ENCODE measurements at regions not wholly inside any gene's neighbourhood (a gene's known extent, or its start where the extent isn't known, plus 50 kb on each side); places are given as distances from the start of the nearest gene placed in this dataset.

- no peak for DNase-seq (ENCODE audit: low read depth)
- Histone ChIP-seq H3K27me3 (replicated peaks; ENCODE audit: control insufficient read depth, insufficient read depth, low read length) (no peaks in the 10 kb centered on the region), H3K9ac (ENCODE audit: low read length) (peak overlapping the region; percentile 9), H3K4me1 (ENCODE audit: control insufficient read depth, insufficient read depth, low read length) (peaks cover 60% of the 10 kb centered on the region), H3K36me3 (ENCODE audit: control insufficient read depth, insufficient read depth, low read length, severe bottlenecking) (no peaks in the 10 kb centered on the region), H3K9me3 (ENCODE audit: control insufficient read depth, low read length) (peaks cover 2% of the 10 kb centered on the region), H3K4me3 (ENCODE audit: low read length) (no peak overlapping the region)
Observed at GRCh38 chr17:17419166-17419565, 57.6 kb upstream of the MED9 start.

GRCh38 chr17:17419631-17420030, 57.2 kb upstream of the MED9 start:
- Histone ChIP-seq H3K4me3 (ENCODE audit: low read length) (peak overlapping the region; percentile 50), H3K36me3 (ENCODE audit: control insufficient read depth, insufficient read depth, low read length, severe bottlenecking) (no peaks in the 10 kb centered on the region), H3K9me3 (ENCODE audit: control insufficient read depth, low read length) (peaks cover 2% of the 10 kb centered on the region), H3K4me1 (ENCODE audit: control insufficient read depth, insufficient read depth, low read length) (peaks cover 56% of the 10 kb centered on the region), H3K27me3 (replicated peaks; ENCODE audit: control insufficient read depth, insufficient read depth, low read length) (no peaks in the 10 kb centered on the region), H3K9ac (ENCODE audit: low read length) (peak overlapping the region; percentile 52)
- DNase-seq (ENCODE audit: low read depth) = no peak

- Histone ChIP-seq H3K4me3 (ENCODE audit: low read length) (peak overlapping the region; percentile 50), H3K27me3 (replicated peaks; ENCODE audit: control insufficient read depth, insufficient read depth, low read length) (no peaks in the 10 kb centered on the region), H3K9ac (ENCODE audit: low read length) (peak overlapping the region; percentile 52), H3K9me3 (ENCODE audit: control insufficient read depth, low read length) (peaks cover 2% of the 10 kb centered on the region), H3K4me1 (ENCODE audit: control insufficient read depth, insufficient read depth, low read length) (peaks cover 54% of the 10 kb centered on the region), H3K36me3 (ENCODE audit: control insufficient read depth, insufficient read depth, low read length, severe bottlenecking) (no peaks in the 10 kb centered on the region)
- no peak for DNase-seq (ENCODE audit: low read depth)
Observed at GRCh38 chr17:17420082-17420481, 56.7 kb upstream of the MED9 start.

GRCh38 chr17:17420561-17421269, 56.1 kb upstream of the MED9 start:
- H3K36me3 ChIP-seq (ENCODE audit: control insufficient read depth, insufficient read depth, low read length, severe bottlenecking) = no peaks in the 10 kb centered on the region
- peak overlapping the region; percentile 50 for H3K4me3 ChIP-seq (ENCODE audit: low read length)
- H3K9me3 ChIP-seq (ENCODE audit: control insufficient read depth, low read length) = peaks cover 2% of the 10 kb centered on the region
- peak overlapping the region; percentile 70 for H3K9ac ChIP-seq (ENCODE audit: low read length)
- peaks cover 54% of the 10 kb centered on the region for H3K4me1 ChIP-seq (ENCODE audit: control insufficient read depth, insufficient read depth, low read length)
- H3K27me3 ChIP-seq (replicated peaks; ENCODE audit: control insufficient read depth, insufficient read depth, low read length) = no peaks in the 10 kb centered on the region
- no peak for DNase-seq (ENCODE audit: low read depth)

GRCh38 chr17:17421346-17422216, 55.2 kb upstream of the MED9 start:
- Histone ChIP-seq H3K9me3 (ENCODE audit: control insufficient read depth, low read length) (peaks cover 2% of the 10 kb centered on the region), H3K9ac (ENCODE audit: low read length) (peak overlapping the region; percentile 70), H3K36me3 (ENCODE audit: control insufficient read depth, insufficient read depth, low read length, severe bottlenecking) (no peaks in the 10 kb centered on the region), H3K4me1 (ENCODE audit: control insufficient read depth, insufficient read depth, low read length) (peaks cover 47% of the 10 kb centered on the region), H3K27me3 (replicated peaks; ENCODE audit: control insufficient read depth, insufficient read depth, low read length) (no peaks in the 10 kb centered on the region), H3K4me3 (ENCODE audit: low read length) (no peak overlapping the region)
- no peak for DNase-seq (ENCODE audit: low read depth)

- peaks cover 2% of the 10 kb centered on the region for H3K9me3 ChIP-seq (ENCODE audit: control insufficient read depth, low read length)
- peaks cover 42% of the 10 kb centered on the region for H3K4me1 ChIP-seq (ENCODE audit: control insufficient read depth, insufficient read depth, low read length)
- H3K9ac ChIP-seq (ENCODE audit: low read length) = no peak overlapping the region
- H3K27me3 ChIP-seq (replicated peaks; ENCODE audit: control insufficient read depth, insufficient read depth, low read length) = no peaks in the 10 kb centered on the region
- H3K36me3 ChIP-seq (ENCODE audit: control insufficient read depth, insufficient read depth, low read length, severe bottlenecking) = no peaks in the 10 kb centered on the region
- no peak for DNase-seq (ENCODE audit: low read depth)
- H3K4me3 ChIP-seq (ENCODE audit: low read length) = no peak overlapping the region
Observed at GRCh38 chr17:17422217-17422610, 54.6 kb upstream of the MED9 start.

- Histone ChIP-seq H3K36me3 (ENCODE audit: control insufficient read depth, insufficient read depth, low read length, severe bottlenecking) (no peaks in the 10 kb centered on the region), H3K9me3 (ENCODE audit: control insufficient read depth, low read length) (peaks cover 2% of the 10 kb centered on the region), H3K9ac (ENCODE audit: low read length) (no peak overlapping the region), H3K27me3 (replicated peaks; ENCODE audit: control insufficient read depth, insufficient read depth, low read length) (no peaks in the 10 kb centered on the region), H3K4me1 (ENCODE audit: control insufficient read depth, insufficient read depth, low read length) (peaks cover 42% of the 10 kb centered on the region), H3K4me3 (ENCODE audit: low read length) (no peak overlapping the region)
- no peak for DNase-seq (ENCODE audit: low read depth)
Observed at GRCh38 chr17:17422641-17423040, 54.2 kb upstream of the MED9 start.

- H3K36me3 ChIP-seq (ENCODE audit: control insufficient read depth, insufficient read depth, low read length, severe bottlenecking) = no peaks in the 10 kb centered on the region
- no peaks in the 10 kb centered on the region for H3K27me3 ChIP-seq (replicated peaks; ENCODE audit: control insufficient read depth, insufficient read depth, low read length)
- DNase-seq (ENCODE audit: low read depth) = no peak
- H3K9me3 ChIP-seq (ENCODE audit: control insufficient read depth, low read length) = peaks cover 2% of the 10 kb centered on the region
- H3K4me1 ChIP-seq (ENCODE audit: control insufficient read depth, insufficient read depth, low read length) = peaks cover 33% of the 10 kb centered on the region
- H3K4me3 ChIP-seq (ENCODE audit: low read length) = no peak overlapping the region
- H3K9ac ChIP-seq (ENCODE audit: low read length) = no peak overlapping the region
Observed at GRCh38 chr17:17423656-17424055, 53.1 kb upstream of the MED9 start.

GRCh38 chr17:17424552-17424951, 52.2 kb upstream of the MED9 start:
- H3K36me3 ChIP-seq (ENCODE audit: control insufficient read depth, insufficient read depth, low read length, severe bottlenecking) = no peaks in the 10 kb centered on the region
- peaks cover 24% of the 10 kb centered on the region for H3K4me1 ChIP-seq (ENCODE audit: control insufficient read depth, insufficient read depth, low read length)
- H3K4me3 ChIP-seq (ENCODE audit: low read length) = no peak overlapping the region
- peaks cover 2% of the 10 kb centered on the region for H3K9me3 ChIP-seq (ENCODE audit: control insufficient read depth, low read length)
- no peak for DNase-seq (ENCODE audit: low read depth)
- no peaks in the 10 kb centered on the region for H3K27me3 ChIP-seq (replicated peaks; ENCODE audit: control insufficient read depth, insufficient read depth, low read length)
- H3K9ac ChIP-seq (ENCODE audit: low read length) = no peak overlapping the region

- Histone ChIP-seq H3K9me3 (ENCODE audit: control insufficient read depth, low read length) (peaks cover 3% of the 10 kb centered on the region), H3K36me3 (ENCODE audit: control insufficient read depth, insufficient read depth, low read length, severe bottlenecking) (no peaks in the 10 kb centered on the region), H3K4me3 (ENCODE audit: low read length) (no peak overlapping the region), H3K9ac (ENCODE audit: low read length) (no peak overlapping the region), H3K27me3 (replicated peaks; ENCODE audit: control insufficient read depth, insufficient read depth, low read length) (no peaks in the 10 kb centered on the region), H3K4me1 (ENCODE audit: control insufficient read depth, insufficient read depth, low read length) (peaks cover 19% of the 10 kb centered on the region)
- no peak for DNase-seq (ENCODE audit: low read depth)
Observed at GRCh38 chr17:17425005-17425404, 51.8 kb upstream of the MED9 start.

GRCh38 chr17:17425591-17425990, 51.2 kb upstream of the MED9 start:
- no peaks in the 10 kb centered on the region for H3K27me3 ChIP-seq (replicated peaks; ENCODE audit: control insufficient read depth, insufficient read depth, low read length)
- H3K36me3 ChIP-seq (ENCODE audit: control insufficient read depth, insufficient read depth, low read length, severe bottlenecking) = no peaks in the 10 kb centered on the region
- no peak for DNase-seq (ENCODE audit: low read depth)
- peaks cover 6% of the 10 kb centered on the region for H3K9me3 ChIP-seq (ENCODE audit: control insufficient read depth, low read length)
- H3K4me3 ChIP-seq (ENCODE audit: low read length) = no peak overlapping the region
- H3K9ac ChIP-seq (ENCODE audit: low read length) = no peak overlapping the region
- H3K4me1 ChIP-seq (ENCODE audit: control insufficient read depth, insufficient read depth, low read length) = peaks cover 15% of the 10 kb centered on the region

Data from adipocyte (in vitro differentiated cells).